Colonic mucosa (tissue), 4 donors: ENCODE measurements at regions not wholly inside any gene's neighbourhood (a gene's known extent, or its start where the extent isn't known, plus 50 kb on each side); places are given as distances from the start of the nearest gene placed in this dataset.

Experiments used
- DNase-seq: peaks from one replicate; pipeline ENCODE4 v3.0.0-alpha.2; 2020
- H3K27ac ChIP-seq: fragments of 200-600 bp; one replicate; pipeline ENCODE4 v1.8.0; 2021
- H3K27me3 ChIP-seq: fragments of 200-600 bp; one replicate; pipeline ENCODE4 v1.8.0; 2021
- H3K36me3 ChIP-seq: fragments of 200-600 bp; one replicate; pipeline ENCODE4 v1.8.0; 2021
- H3K4me1 ChIP-seq: fragments of 200-600 bp; one replicate; pipeline ENCODE4 v1.8.0; 2021; ENCODE audit warnings: mild to moderate bottlenecking
- H3K4me3 ChIP-seq: fragments of 200-600 bp; one replicate; pipeline ENCODE4 v1.8.0; 2021
- H3K9ac ChIP-seq, 2 donors: one replicate each; pipeline ENCODE4 v1.7.0; 2013; ENCODE audit warnings: control low read depth in 2 of 2, low read depth in 2 of 2, low read length in 2 of 2
- H3K9me3 ChIP-seq: fragments of 200-600 bp; one replicate; pipeline ENCODE4 v1.8.0; 2021
- intact Hi-C: fragments of 100-400 bp; cut with DNase I; formaldehyde crosslinking; loops from one replicate; pipeline ENCODE4 v1.14.1; 2022
- TF ChIP-seq, protein P1 (sequence below): fragments of 200-600 bp; IDR thresholded peaks from one replicate; pipeline ENCODE4 v1.8.0; 2022; ENCODE audit warnings: antibody characterized with exemption, mild to moderate bottlenecking
- donor health status: healthy.
- donor health status: DM: no; HTN: no; CAD: no.
- donor health status: DM: no; HTN: no; CAD: no.

DNA sequence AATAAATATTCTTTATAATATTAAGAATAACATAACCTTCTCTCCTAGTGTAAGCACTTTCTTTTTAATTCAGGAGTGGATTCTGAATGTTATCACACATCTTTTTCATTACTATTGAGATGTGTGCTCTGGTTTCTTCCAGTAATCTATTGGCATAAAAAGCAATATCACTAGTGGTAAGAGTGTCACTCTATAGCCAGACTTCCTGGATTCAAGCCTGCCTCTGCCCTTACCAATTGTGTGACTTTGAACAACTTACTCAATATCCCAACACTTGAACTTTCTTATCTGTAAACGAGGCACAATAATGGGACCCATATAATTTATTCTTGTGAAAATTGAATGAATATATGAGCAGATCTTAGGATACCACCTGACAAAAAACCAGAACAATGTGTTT, 71.0 kb downstream of the SEM1 start:
- no peak overlapping the region for H3K27ac ChIP-seq

DNA sequence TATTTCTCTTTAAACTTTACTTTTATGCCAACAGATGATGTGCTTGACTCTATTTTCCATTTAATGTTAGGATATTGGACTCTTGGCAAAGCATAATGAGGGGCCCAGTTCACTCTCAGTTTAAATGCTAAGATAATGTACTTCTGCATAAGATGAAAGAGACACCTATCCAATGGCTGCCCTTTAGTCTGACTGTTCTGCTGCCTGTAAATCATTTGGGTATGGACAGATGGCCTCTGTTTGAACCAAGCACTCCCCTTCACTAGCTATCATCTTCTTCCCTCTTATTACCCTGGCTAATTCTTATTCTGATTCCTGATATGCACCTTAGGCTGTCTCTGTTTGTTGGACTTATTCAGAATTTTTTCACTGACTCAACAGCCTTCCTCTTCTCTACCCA, 72.1 kb downstream of the SEM1 start:
- no peaks in the 10 kb centered on the region for H3K36me3 ChIP-seq
- TF ChIP-seq, protein P1, sequence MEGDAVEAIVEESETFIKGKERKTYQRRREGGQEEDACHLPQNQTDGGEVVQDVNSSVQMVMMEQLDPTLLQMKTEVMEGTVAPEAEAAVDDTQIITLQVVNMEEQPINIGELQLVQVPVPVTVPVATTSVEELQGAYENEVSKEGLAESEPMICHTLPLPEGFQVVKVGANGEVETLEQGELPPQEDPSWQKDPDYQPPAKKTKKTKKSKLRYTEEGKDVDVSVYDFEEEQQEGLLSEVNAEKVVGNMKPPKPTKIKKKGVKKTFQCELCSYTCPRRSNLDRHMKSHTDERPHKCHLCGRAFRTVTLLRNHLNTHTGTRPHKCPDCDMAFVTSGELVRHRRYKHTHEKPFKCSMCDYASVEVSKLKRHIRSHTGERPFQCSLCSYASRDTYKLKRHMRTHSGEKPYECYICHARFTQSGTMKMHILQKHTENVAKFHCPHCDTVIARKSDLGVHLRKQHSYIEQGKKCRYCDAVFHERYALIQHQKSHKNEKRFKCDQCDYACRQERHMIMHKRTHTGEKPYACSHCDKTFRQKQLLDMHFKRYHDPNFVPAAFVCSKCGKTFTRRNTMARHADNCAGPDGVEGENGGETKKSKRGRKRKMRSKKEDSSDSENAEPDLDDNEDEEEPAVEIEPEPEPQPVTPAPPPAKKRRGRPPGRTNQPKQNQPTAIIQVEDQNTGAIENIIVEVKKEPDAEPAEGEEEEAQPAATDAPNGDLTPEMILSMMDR, result no peak
- intact Hi-C loops, result no loop called here
- no peaks in the 10 kb centered on the region for H3K9me3 ChIP-seq
- no peak overlapping the region for H3K27ac ChIP-seq
- no peak for DNase-seq
- no peaks in the 10 kb centered on the region for H3K27me3 ChIP-seq
- no peaks in the 10 kb centered on the region for H3K4me1 ChIP-seq
- no peak overlapping the region for H3K9ac ChIP-seq
- H3K4me3 ChIP-seq, result no peak overlapping the region

More for the DNA sequence above, 71.0 kb downstream of the SEM1 start:
- H3K4me1 ChIP-seq, result no peaks in the 10 kb centered on the region
- intact Hi-C loops, result no loop called here
- no peak overlapping the region for H3K9ac ChIP-seq
- TF ChIP-seq, protein P1, result no peak
- H3K27me3 ChIP-seq, result no peaks in the 10 kb centered on the region
- H3K9me3 ChIP-seq, result no peaks in the 10 kb centered on the region
- no peak overlapping the region for H3K4me3 ChIP-seq
- no peaks in the 10 kb centered on the region for H3K36me3 ChIP-seq
- DNase-seq, result no peak

DNA sequence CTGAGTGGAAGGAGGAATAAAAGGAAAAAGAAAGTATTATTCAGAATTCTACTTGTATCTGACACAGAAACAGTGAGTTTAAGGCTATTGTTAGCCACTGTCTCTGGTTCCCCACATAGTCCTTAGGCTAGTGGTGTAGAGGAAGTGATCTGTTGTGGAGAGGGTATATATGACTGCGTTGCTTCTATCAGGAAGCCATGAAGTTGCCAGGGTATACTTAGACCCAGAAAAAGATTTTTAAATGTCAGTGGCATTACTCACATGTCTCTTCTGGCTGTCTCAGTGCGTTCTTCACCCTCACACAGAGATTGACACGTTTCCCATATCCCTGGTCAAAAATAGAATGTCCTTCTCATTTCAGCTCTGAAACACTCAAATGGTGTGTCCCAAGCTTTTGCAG, 72.7 kb downstream of the SEM1 start:
- H3K9me3 ChIP-seq, result no peaks in the 10 kb centered on the region
- no peak overlapping the region for H3K9ac ChIP-seq
- no peak for DNase-seq
- no peaks in the 10 kb centered on the region for H3K4me1 ChIP-seq
- TF ChIP-seq, protein P1, result no peak
- no peaks in the 10 kb centered on the region for H3K36me3 ChIP-seq
- H3K4me3 ChIP-seq, result no peak overlapping the region
- H3K27ac ChIP-seq, result no peak overlapping the region
- H3K27me3 ChIP-seq, result no peaks in the 10 kb centered on the region
- intact Hi-C loops, result no loop called here

DNA sequence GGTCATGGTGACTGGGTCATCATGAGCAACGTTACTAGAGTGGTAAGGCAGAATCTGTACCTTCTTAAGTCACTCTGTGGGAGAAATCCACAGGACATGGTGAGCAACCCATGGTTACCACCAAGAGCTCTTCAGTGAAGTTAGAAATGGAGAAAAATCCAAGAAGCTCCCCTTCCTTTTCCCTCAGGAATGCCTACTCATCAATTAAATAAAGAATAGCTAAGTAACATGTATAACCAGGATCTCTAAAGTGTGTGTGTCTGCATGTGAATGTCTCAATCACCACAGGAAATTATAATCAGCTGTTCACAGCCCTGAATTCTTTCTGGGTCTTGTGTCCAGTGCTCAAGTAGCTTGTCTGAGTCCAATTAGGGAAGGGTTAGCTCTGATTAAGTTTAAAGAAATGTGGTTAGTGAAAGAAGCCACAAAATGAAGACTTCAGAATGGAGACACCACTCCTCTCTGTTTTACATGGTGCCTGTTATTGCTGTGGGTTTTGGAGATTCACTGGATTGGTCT, 73.2 kb downstream of the SEM1 start:
- DNase-seq, result no peak
- Histone ChIP-seq H3K9ac (no peak overlapping the region), H3K27me3 (no peaks in the 10 kb centered on the region), H3K4me1 (no peaks in the 10 kb centered on the region), H3K36me3 (no peaks in the 10 kb centered on the region), H3K27ac (no peak overlapping the region), H3K9me3 (no peaks in the 10 kb centered on the region), H3K4me3 (no peak overlapping the region)
- intact Hi-C loops, result no loop called here
- TF ChIP-seq, protein P1, result no peak

DNA sequence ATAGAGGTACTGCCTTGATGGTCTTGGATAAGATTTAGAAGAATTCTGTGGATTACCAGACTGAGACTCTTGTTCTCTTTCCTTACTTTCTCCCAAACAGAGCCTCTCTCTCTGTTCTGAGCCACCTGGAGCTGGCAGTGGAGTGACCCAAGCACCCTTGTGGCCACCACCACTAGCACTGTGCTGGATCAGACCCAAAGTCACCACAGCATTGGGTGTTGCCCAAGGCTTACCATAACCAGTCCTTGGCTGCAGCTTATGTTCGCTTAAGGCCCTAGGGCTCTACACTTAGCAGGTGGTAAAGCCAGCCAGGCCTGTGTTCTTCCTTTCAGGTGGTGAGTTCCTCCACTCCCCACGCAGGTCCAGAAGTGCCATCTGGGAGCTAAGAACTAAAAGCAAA, 79.8 kb downstream of the SEM1 start:
- Histone ChIP-seq H3K4me3 (no peak overlapping the region), H3K27ac (no peak overlapping the region), H3K9me3 (no peaks in the 10 kb centered on the region), H3K4me1 (no peaks in the 10 kb centered on the region), H3K9ac (no peak overlapping the region), H3K36me3 (no peaks in the 10 kb centered on the region), H3K27me3 (no peaks in the 10 kb centered on the region)
- intact Hi-C loops, result no loop called here
- no peak for DNase-seq
- TF ChIP-seq, protein P1, result no peak
